HL-60 (cell line): ENCODE measurements at regions not wholly inside any gene's neighbourhood (a gene's known extent, or its start where the extent isn't known, plus 50 kb on each side); places are given as distances from the start of the nearest gene placed in this dataset.

Experiments used
- POLR2AphosphoS5 ChIP-seq: IDR thresholded peaks from 2 replicates; pipeline ENCODE4 v1.6.1; 2012; ENCODE audit warnings: low read depth
- TF ChIP-seq, protein P1 (sequence below): IDR thresholded peaks from 2 replicates; pipeline ENCODE4 v1.6.1; 2012; ENCODE audit warnings: low read depth; ENCODE audit not compliant: insufficient replicate concordance
- TF ChIP-seq, protein P2 (sequence below): IDR thresholded peaks from one replicate; pipeline ENCODE4 v1.5.1; 2011; ENCODE audit warnings: low read length, control low read depth, inconsistent platforms; ENCODE audit not compliant: insufficient read depth

DNA sequence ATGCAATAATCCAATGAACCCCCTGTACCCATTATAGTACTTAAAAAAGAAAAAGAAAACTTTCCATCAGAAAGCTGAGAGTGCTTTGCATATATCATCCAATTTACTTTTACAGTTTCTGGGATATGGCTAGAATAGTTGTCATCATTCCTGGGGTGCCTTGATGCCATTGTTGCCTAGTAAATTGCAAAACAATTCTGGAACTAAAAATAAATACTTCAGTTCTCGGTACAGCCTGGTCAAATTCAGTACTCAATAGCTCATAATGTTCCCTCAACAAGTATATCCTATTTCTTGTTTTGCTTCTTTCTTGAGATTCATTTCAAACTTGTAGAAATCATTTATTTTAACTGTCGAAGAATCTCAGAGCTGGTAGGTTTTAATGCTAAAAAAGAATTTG, 334.7 kb upstream of the MDFIC2 start:
- TF ChIP-seq, protein P1, sequence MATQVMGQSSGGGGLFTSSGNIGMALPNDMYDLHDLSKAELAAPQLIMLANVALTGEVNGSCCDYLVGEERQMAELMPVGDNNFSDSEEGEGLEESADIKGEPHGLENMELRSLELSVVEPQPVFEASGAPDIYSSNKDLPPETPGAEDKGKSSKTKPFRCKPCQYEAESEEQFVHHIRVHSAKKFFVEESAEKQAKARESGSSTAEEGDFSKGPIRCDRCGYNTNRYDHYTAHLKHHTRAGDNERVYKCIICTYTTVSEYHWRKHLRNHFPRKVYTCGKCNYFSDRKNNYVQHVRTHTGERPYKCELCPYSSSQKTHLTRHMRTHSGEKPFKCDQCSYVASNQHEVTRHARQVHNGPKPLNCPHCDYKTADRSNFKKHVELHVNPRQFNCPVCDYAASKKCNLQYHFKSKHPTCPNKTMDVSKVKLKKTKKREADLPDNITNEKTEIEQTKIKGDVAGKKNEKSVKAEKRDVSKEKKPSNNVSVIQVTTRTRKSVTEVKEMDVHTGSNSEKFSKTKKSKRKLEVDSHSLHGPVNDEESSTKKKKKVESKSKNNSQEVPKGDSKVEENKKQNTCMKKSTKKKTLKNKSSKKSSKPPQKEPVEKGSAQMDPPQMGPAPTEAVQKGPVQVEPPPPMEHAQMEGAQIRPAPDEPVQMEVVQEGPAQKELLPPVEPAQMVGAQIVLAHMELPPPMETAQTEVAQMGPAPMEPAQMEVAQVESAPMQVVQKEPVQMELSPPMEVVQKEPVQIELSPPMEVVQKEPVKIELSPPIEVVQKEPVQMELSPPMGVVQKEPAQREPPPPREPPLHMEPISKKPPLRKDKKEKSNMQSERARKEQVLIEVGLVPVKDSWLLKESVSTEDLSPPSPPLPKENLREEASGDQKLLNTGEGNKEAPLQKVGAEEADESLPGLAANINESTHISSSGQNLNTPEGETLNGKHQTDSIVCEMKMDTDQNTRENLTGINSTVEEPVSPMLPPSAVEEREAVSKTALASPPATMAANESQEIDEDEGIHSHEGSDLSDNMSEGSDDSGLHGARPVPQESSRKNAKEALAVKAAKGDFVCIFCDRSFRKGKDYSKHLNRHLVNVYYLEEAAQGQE: no peak
- TF ChIP-seq, protein P2, sequence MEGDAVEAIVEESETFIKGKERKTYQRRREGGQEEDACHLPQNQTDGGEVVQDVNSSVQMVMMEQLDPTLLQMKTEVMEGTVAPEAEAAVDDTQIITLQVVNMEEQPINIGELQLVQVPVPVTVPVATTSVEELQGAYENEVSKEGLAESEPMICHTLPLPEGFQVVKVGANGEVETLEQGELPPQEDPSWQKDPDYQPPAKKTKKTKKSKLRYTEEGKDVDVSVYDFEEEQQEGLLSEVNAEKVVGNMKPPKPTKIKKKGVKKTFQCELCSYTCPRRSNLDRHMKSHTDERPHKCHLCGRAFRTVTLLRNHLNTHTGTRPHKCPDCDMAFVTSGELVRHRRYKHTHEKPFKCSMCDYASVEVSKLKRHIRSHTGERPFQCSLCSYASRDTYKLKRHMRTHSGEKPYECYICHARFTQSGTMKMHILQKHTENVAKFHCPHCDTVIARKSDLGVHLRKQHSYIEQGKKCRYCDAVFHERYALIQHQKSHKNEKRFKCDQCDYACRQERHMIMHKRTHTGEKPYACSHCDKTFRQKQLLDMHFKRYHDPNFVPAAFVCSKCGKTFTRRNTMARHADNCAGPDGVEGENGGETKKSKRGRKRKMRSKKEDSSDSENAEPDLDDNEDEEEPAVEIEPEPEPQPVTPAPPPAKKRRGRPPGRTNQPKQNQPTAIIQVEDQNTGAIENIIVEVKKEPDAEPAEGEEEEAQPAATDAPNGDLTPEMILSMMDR: no peak
- TF ChIP-seq POLR2AphosphoS5: no peak
